ENCODE measurements at regions not wholly inside any gene's neighbourhood (a gene's known extent, or its start where the extent isn't known, plus 50 kb on each side); places are given as distances from the start of the nearest gene placed in this dataset.

DNA sequence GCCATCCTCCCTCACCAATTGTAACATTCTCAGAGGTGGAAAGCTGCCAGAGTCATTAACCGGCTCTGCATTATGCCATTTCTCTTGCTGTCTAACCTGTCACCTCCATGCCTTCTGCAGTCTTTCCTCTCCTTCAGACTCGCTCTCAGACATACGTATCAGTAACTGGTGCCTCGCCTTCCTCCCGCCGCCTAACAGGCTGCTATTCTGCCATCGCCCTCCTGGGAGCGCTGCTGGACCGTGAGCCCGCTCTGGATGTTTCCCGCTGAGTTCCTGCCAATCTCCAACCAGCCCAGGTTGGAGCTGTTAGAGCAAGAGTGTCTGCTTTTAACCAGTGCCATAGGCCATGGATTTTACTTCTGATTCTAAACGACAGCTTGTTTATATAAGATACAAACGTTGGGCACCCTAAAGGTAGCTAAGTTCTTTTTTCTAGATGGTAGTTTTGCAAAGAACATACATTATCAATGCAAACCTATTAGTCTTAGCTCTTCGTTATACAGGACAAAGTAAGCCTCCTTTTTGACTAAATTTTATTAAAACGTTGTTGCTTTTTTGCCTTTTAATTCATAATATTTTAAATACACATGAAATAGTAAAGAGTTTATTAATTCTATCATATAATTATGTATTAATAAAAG is 59.5 kb upstream of the NEIL3 start:
- TF ChIP-seq, protein P1, sequence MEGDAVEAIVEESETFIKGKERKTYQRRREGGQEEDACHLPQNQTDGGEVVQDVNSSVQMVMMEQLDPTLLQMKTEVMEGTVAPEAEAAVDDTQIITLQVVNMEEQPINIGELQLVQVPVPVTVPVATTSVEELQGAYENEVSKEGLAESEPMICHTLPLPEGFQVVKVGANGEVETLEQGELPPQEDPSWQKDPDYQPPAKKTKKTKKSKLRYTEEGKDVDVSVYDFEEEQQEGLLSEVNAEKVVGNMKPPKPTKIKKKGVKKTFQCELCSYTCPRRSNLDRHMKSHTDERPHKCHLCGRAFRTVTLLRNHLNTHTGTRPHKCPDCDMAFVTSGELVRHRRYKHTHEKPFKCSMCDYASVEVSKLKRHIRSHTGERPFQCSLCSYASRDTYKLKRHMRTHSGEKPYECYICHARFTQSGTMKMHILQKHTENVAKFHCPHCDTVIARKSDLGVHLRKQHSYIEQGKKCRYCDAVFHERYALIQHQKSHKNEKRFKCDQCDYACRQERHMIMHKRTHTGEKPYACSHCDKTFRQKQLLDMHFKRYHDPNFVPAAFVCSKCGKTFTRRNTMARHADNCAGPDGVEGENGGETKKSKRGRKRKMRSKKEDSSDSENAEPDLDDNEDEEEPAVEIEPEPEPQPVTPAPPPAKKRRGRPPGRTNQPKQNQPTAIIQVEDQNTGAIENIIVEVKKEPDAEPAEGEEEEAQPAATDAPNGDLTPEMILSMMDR (IDR thresholded peaks at IDR 0.05) = peak in 2 of 4 experiments; percentile 44 to 53
- no peak for TF ChIP-seq POLR2A (IDR thresholded peaks at IDR 0.05)
